Neural progenitor cell (in vitro differentiated cells): ENCODE measurements at regions not wholly inside any gene's neighbourhood (a gene's known extent, or its start where the extent isn't known, plus 50 kb on each side); places are given as distances from the start of the nearest gene placed in this dataset.

Experiments
- DNase-seq: peaks from one replicate; pipeline ENCODE4 v3.0.0-alpha.2; 2016; ENCODE audit warnings: low spot score
- H2AFZ ChIP-seq: fragments of 200-600 bp; sonication (generic); replicated peaks from 2 replicates; pipeline ENCODE4 v1.6.1; 2016; ENCODE audit warnings: antibody characterized with exemption
- H3F3A ChIP-seq: fragments of 200-600 bp; sonication (generic); 2 replicates; pipeline ENCODE4 v1.6.1; 2016; ENCODE audit warnings: antibody characterized with exemption, low read depth
- H3K27ac ChIP-seq: fragments of 200-600 bp; sonication (generic); 2 replicates; pipeline ENCODE4 v1.5.1; 2016; ENCODE audit warnings: mild to moderate bottlenecking
- H3K27me3 ChIP-seq: fragments of 200-600 bp; sonication (generic); 2 replicates; pipeline ENCODE4 v1.6.1; 2016; ENCODE audit warnings: mild to moderate bottlenecking, moderate library complexity
- H3K36me3 ChIP-seq: fragments of 200-600 bp; sonication (generic); 2 replicates; pipeline ENCODE4 v1.5.1; 2016
- H3K4me1 ChIP-seq: fragments of 200-600 bp; sonication (generic); 2 replicates; pipeline ENCODE4 v1.6.1; 2016; ENCODE audit warnings: mixed run types
- H3K4me2 ChIP-seq: fragments of 200-600 bp; sonication (generic); 2 replicates; pipeline ENCODE4 v1.6.1; 2016
- H3K4me3 ChIP-seq: fragments of 200-600 bp; sonication (generic); 2 replicates; pipeline ENCODE4 v1.5.1; 2016
- H3K79me2 ChIP-seq: fragments of 200-600 bp; sonication (generic); 2 replicates; pipeline ENCODE4 v1.6.1; 2016; ENCODE audit warnings: low read depth
- H3K9ac ChIP-seq: fragments of 200-600 bp; sonication (generic); 2 replicates; pipeline ENCODE4 v1.6.1; 2016
- H3K9me3 ChIP-seq: fragments of 200-600 bp; sonication (generic); 2 replicates; pipeline ENCODE4 v1.5.1; 2016; ENCODE audit warnings: low read depth
- H4K20me1 ChIP-seq: fragments of 200-600 bp; sonication (generic); 2 replicates; pipeline ENCODE4 v1.6.1; 2016; ENCODE audit warnings: low read depth
- H3K27ac Mint-ChIP-seq: 3 replicates; pipeline ENCODE4 v1.8.0; 2021; ENCODE audit warnings: mixed read lengths
- H3K27me3 Mint-ChIP-seq: 2 replicates; pipeline ENCODE4 v1.8.0; 2022; ENCODE audit warnings: low read depth, mild to moderate bottlenecking, inconsistent platforms, moderate library complexity, mixed read lengths; ENCODE audit not compliant: insufficient read depth
- H3K36me3 Mint-ChIP-seq: 3 replicates; pipeline ENCODE4 v1.8.0; 2021; ENCODE audit warnings: mixed read lengths
- H3K4me1 Mint-ChIP-seq: 3 replicates; pipeline ENCODE4 v1.8.0; 2021; ENCODE audit warnings: mixed read lengths
- H3K4me3 Mint-ChIP-seq: 3 replicates; pipeline ENCODE4 v1.8.0; 2021; ENCODE audit warnings: mild to moderate bottlenecking, moderate library complexity, mixed read lengths
- H3K9me3 Mint-ChIP-seq: 3 replicates; pipeline ENCODE4 v1.8.0; 2020; ENCODE audit warnings: mixed read lengths
- EZH2 ChIP-seq: fragments of 200-600 bp; sonication (generic); IDR thresholded peaks from 2 replicates; pipeline ENCODE4 v1.6.1; 2017; ENCODE audit warnings: antibody characterized with exemption, mild to moderate bottlenecking, moderate library complexity
- EZH2phosphoT487 ChIP-seq: fragments of 200-600 bp; sonication (generic); IDR thresholded peaks from 2 replicates; pipeline ENCODE4 v1.6.1; 2017; ENCODE audit warnings: antibody characterized with exemption
- TF ChIP-seq, protein P1 (sequence below): fragments of 200-600 bp; sonication (generic); IDR thresholded peaks from 2 replicates; pipeline ENCODE4 v1.5.1; 2017; ENCODE audit warnings: antibody characterized with exemption, mild to moderate bottlenecking

DNA sequence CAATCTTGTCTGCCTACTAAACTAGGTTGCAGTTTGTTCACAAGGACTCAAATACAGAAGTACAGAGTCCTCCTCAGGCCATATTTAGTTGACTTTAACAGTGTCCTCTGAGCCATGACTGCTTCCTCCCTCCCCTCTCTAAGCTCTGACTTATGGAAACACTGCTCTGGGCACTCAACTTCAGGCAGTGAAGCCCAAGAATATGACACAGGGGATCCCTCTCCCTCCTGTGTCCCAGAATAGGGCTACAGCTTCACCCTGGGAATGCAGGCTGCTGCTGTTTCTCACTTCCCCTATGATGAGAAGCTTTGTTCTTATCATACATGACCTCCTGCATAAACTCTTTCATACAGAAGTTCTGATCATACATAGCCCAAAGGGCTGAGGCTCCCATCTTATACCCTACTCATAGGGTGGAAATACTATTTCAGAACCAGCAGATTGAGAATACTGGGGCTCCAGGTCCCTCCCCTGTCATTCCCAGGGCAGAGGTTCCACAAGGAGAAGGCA, 97.3 kb upstream of the UST start:
- Mint-ChIP-seq H3K27me3 (peaks cover 5% of the 10 kb centered on the region), H3K27ac (no peak overlapping the region), H3K4me1 (peaks cover 6% of the 10 kb centered on the region), H3K36me3 (peaks cover 4% of the 10 kb centered on the region), H3K9me3 (peaks cover 36% of the 10 kb centered on the region), H3K4me3 (no peak overlapping the region)
- Histone ChIP-seq H3K9ac (no peak overlapping the region), H3K27me3 (no peaks in the 10 kb centered on the region), H3K27ac (no peak overlapping the region), H4K20me1 (no peaks in the 10 kb centered on the region), H3K79me2 (no peaks in the 10 kb centered on the region), H3K4me3 (no peak overlapping the region), H3K9me3 (peaks cover 23% of the 10 kb centered on the region), H3K4me2 (no peak overlapping the region), H3F3A (peaks cover 10% of the 10 kb centered on the region), H2AFZ (no peak overlapping the region), H3K4me1 (no peaks in the 10 kb centered on the region), H3K36me3 (peaks cover 12% of the 10 kb centered on the region)
- DNase-seq, result no peak
- TF ChIP-seq EZH2 (no peak), EZH2phosphoT487 (no peak)
- TF ChIP-seq, protein P1, sequence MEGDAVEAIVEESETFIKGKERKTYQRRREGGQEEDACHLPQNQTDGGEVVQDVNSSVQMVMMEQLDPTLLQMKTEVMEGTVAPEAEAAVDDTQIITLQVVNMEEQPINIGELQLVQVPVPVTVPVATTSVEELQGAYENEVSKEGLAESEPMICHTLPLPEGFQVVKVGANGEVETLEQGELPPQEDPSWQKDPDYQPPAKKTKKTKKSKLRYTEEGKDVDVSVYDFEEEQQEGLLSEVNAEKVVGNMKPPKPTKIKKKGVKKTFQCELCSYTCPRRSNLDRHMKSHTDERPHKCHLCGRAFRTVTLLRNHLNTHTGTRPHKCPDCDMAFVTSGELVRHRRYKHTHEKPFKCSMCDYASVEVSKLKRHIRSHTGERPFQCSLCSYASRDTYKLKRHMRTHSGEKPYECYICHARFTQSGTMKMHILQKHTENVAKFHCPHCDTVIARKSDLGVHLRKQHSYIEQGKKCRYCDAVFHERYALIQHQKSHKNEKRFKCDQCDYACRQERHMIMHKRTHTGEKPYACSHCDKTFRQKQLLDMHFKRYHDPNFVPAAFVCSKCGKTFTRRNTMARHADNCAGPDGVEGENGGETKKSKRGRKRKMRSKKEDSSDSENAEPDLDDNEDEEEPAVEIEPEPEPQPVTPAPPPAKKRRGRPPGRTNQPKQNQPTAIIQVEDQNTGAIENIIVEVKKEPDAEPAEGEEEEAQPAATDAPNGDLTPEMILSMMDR, result no peak

DNA sequence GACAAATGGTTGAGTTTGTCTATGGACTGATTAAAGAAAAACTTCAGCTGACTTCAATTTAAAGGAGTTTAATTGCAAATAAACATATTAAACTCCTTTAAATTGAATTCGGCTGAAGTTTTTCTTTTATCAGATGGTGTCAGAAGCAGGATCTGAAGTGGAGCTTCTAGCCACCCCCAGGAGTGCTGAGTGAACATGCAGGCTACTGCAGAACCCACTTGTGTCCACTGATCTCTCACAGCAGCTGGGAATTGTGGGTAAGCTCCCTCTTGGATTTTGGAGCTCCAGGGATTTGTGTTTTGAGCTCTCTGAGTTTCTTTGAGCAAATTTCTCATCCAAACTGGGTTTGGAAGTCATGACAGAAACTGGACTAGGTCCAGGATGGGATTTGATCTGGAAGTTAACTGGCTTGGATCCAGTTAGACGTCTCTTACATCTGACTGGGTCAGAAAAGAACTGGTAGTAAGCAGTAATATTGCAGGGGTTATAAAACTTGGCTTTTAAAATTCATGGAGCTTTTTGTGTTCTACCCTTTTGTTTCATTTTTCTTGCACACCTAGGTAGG, 95.8 kb upstream of the UST start:
- DNase-seq, result no peak
- H3K36me3 Mint-ChIP-seq, result peaks cover 4% of the 10 kb centered on the region
- peaks cover 42% of the 10 kb centered on the region for H3K9me3 Mint-ChIP-seq
- no peak overlapping the region for H3K27ac Mint-ChIP-seq
- H3K36me3 ChIP-seq, result peaks cover 12% of the 10 kb centered on the region
- no peaks in the 10 kb centered on the region for H3K4me1 Mint-ChIP-seq
- peaks cover 5% of the 10 kb centered on the region for H3K27me3 Mint-ChIP-seq
- no peak overlapping the region for H3K27ac ChIP-seq
- H3K27me3 ChIP-seq, result no peaks in the 10 kb centered on the region
- H3K79me2 ChIP-seq, result no peaks in the 10 kb centered on the region
- H4K20me1 ChIP-seq, result no peaks in the 10 kb centered on the region
- TF ChIP-seq EZH2 (no peak), EZH2phosphoT487 (no peak)
- TF ChIP-seq, protein P1, result no peak
- no peak overlapping the region for H3K4me3 ChIP-seq
- no peak overlapping the region for H3K9ac ChIP-seq
- no peaks in the 10 kb centered on the region for H3K4me1 ChIP-seq
- no peak overlapping the region for H2AFZ ChIP-seq
- H3K4me2 ChIP-seq, result no peak overlapping the region
- H3K9me3 ChIP-seq, result peaks cover 23% of the 10 kb centered on the region
- H3K4me3 Mint-ChIP-seq, result no peak overlapping the region
- peaks cover 1% of the 10 kb centered on the region for H3F3A ChIP-seq

DNA sequence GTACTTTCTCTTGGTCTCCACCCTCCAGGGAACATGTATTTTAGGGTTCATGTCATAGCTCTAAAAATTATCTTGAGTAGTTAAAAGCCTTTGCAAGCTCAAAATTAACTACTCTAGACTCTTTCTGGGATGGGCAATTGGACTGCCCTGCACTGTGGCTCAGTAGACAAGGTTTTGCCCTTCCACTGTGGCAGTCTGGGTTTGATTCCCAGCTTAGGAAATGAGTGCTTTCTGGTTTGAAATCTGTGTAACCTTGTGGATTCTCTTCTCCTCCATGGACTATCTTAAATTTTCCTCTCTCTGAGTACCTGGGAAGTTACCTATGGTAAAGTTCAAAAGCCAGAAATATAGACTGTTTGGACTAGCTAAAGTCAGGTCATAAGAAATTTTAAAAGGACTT, 94.6 kb upstream of the UST start:
- H2AFZ ChIP-seq, result no peak overlapping the region
- H3K79me2 ChIP-seq, result no peaks in the 10 kb centered on the region
- H3K9me3 ChIP-seq, result peaks cover 23% of the 10 kb centered on the region
- H3K4me2 ChIP-seq, result no peak overlapping the region
- no peaks in the 10 kb centered on the region for H4K20me1 ChIP-seq
- no peaks in the 10 kb centered on the region for H3K27me3 ChIP-seq
- Mint-ChIP-seq H3K36me3 (peaks cover 4% of the 10 kb centered on the region), H3K9me3 (peaks cover 42% of the 10 kb centered on the region), H3K4me3 (no peak overlapping the region), H3K4me1 (no peaks in the 10 kb centered on the region), H3K27ac (no peak overlapping the region), H3K27me3 (peaks cover 5% of the 10 kb centered on the region)
- TF ChIP-seq EZH2phosphoT487 (no peak), EZH2 (no peak)
- TF ChIP-seq, protein P1, result no peak
- no peak for DNase-seq
- H3K9ac ChIP-seq, result no peak overlapping the region
- H3K36me3 ChIP-seq, result peaks cover 12% of the 10 kb centered on the region
- no peaks in the 10 kb centered on the region for H3F3A ChIP-seq
- no peak overlapping the region for H3K4me3 ChIP-seq
- H3K4me1 ChIP-seq, result no peaks in the 10 kb centered on the region
- no peak overlapping the region for H3K27ac ChIP-seq
